IMR-90 (cell line): ENCODE measurements at regions not wholly inside any gene's neighbourhood (a gene's known extent, or its start where the extent isn't known, plus 50 kb on each side); places are given as distances from the start of the nearest gene placed in this dataset.

ENCODE experiments used
- ATAC-seq: fragments of 200-7000 bp; cut with Tn5 transposase; 2 replicates; pipeline ENCODE4 v1.9.1; 2020; ENCODE audit warnings: low read depth, mild to moderate bottlenecking, moderate library complexity
- BruUV-seq: library from RNA; stranded (reverse); fragments of 400-500 nt; replicated peaks from 2 replicates; lab custom pipeline; 2021; lab: Mats Ljungman, UMichigan
- CTCF ChIA-PET: fragments of 300-600 bp; formaldehyde crosslinking; extraction: SDS; loops from one replicate; lab custom pipeline; 2021; ENCODE audit warnings: antibody characterized with exemption; lab: Yijun Ruan, JAX
- POLR2A ChIA-PET: fragments of 300-600 bp; sonication (Branson Sonifier 250); formaldehyde crosslinking; loops from one replicate; lab custom pipeline; 2022; ENCODE audit warnings: antibody characterized with exemption; ENCODE audit not compliant: unreplicated experiment; lab: Charles Lee
- DNase-seq: peaks from one replicate; pipeline ENCODE4 v3.0.0; 2013
- H2AFZ ChIP-seq: replicated peaks from 2 replicates; pipeline ENCODE3; 2013; ENCODE audit warnings: low read length, mild to moderate bottlenecking; ENCODE audit not compliant: poor library complexity
- H2AK5ac ChIP-seq: 2 replicates; pipeline ENCODE4 v1.6.1; 2013; ENCODE audit warnings: low read depth, low read length, inconsistent platforms
- H2AK9ac ChIP-seq: replicated peaks from 2 replicates; pipeline ENCODE3; 2013; ENCODE audit warnings: mild to moderate bottlenecking, low read depth, low read length, moderate library complexity; ENCODE audit not compliant: poor library complexity
- H2BK120ac ChIP-seq: 2 replicates; pipeline ENCODE4 v1.6.1; 2013; ENCODE audit warnings: low read depth, low read length, inconsistent platforms
- H2BK15ac ChIP-seq: 3 replicates; pipeline ENCODE4 v1.6.1; 2013; ENCODE audit warnings: low read depth, low read length, inconsistent platforms
- H2BK20ac ChIP-seq: 2 replicates; pipeline ENCODE4 v1.6.1; 2013; ENCODE audit warnings: low read depth, mild to moderate bottlenecking, inconsistent platforms, low read length, moderate library complexity
- H2BK5ac ChIP-seq: 2 replicates; pipeline ENCODE4 v1.6.1; 2013; ENCODE audit warnings: mild to moderate bottlenecking, low read depth, low read length, inconsistent platforms; ENCODE audit not compliant: poor library complexity, severe bottlenecking
- H3K14ac ChIP-seq: replicated peaks from 2 replicates; pipeline ENCODE4 v1.6.1; 2013; ENCODE audit warnings: low read depth, low read length, inconsistent platforms
- H3K18ac ChIP-seq: 2 replicates; pipeline ENCODE4 v1.6.1; 2013; ENCODE audit warnings: low read depth, low read length, control low read depth
- H3K23ac ChIP-seq: 2 replicates; pipeline ENCODE4 v1.6.1; 2013; ENCODE audit warnings: low read depth, low read length, inconsistent platforms
- H3K27ac ChIP-seq: 2 replicates; pipeline ENCODE4 v1.5.1; 2013; ENCODE audit warnings: mild to moderate bottlenecking, control low read depth, low read length; ENCODE audit not compliant: insufficient read depth
- H3K27me3 ChIP-seq: 2 replicates; pipeline ENCODE4 v1.6.1; 2013; ENCODE audit warnings: low read length; ENCODE audit not compliant: control insufficient read depth, insufficient read depth
- H3K36me3 ChIP-seq: 2 replicates; pipeline ENCODE4 v1.6.1; 2013; ENCODE audit warnings: low read length, mixed read lengths; ENCODE audit not compliant: control insufficient read depth, insufficient read depth
- H3K4ac ChIP-seq: 2 replicates; pipeline ENCODE4 v1.6.1; 2013; ENCODE audit warnings: low read depth, low read length, inconsistent platforms
- H3K4me1 ChIP-seq: 2 replicates; pipeline ENCODE4 v1.6.1; 2013; ENCODE audit warnings: low read length, mixed read lengths; ENCODE audit not compliant: control insufficient read depth, insufficient read depth
- H3K4me2 ChIP-seq: 2 replicates; pipeline ENCODE4 v1.6.1; 2013; ENCODE audit warnings: low read depth, mild to moderate bottlenecking, control low read depth, low read length, moderate library complexity
- H3K4me3 ChIP-seq: 2 replicates; pipeline ENCODE4 v1.5.1; 2013; ENCODE audit warnings: low read depth, mild to moderate bottlenecking, control low read depth, low read length, moderate library complexity; ENCODE audit not compliant: insufficient read depth
- H3K56ac ChIP-seq: 2 replicates; pipeline ENCODE4 v1.6.1; 2013; ENCODE audit warnings: low read length, inconsistent platforms; ENCODE audit not compliant: insufficient read depth; ENCODE audit errors: extremely low read depth
- H3K79me1 ChIP-seq, 2 experiments: 2 replicates each; pipeline ENCODE4 v1.6.1; 2013; ENCODE audit warnings: low read length in 2 of 2, inconsistent platforms in 1 of 2, low read depth in 1 of 2
- H3K9ac ChIP-seq: 2 replicates; pipeline ENCODE4 v1.6.1; 2013; ENCODE audit warnings: low read depth, low read length, control low read depth
- H3K9me1 ChIP-seq: 2 replicates; pipeline ENCODE4 v1.6.1; 2013; ENCODE audit warnings: low read length, inconsistent platforms; ENCODE audit not compliant: insufficient read depth
- H3K9me3 ChIP-seq: 2 replicates; pipeline ENCODE4 v1.6.1; 2013; ENCODE audit warnings: low read length; ENCODE audit not compliant: control insufficient read depth, insufficient read depth
- H4K20me1 ChIP-seq: 2 replicates; pipeline ENCODE4 v1.6.1; 2013; ENCODE audit warnings: low read length, inconsistent platforms; ENCODE audit not compliant: insufficient read depth
- H4K5ac ChIP-seq: 2 replicates; pipeline ENCODE4 v1.6.1; 2013; ENCODE audit warnings: mild to moderate bottlenecking, low read depth, low read length, control low read depth
- H4K8ac ChIP-seq, 2 experiments: 2 replicates each; pipeline ENCODE4 v1.6.1; 2013; ENCODE audit warnings: low read depth in 2 of 2, low read length in 2 of 2, control low read depth in 1 of 2, inconsistent platforms in 1 of 2
- H4K91ac ChIP-seq: 2 replicates; pipeline ENCODE4 v1.6.1; 2013; ENCODE audit warnings: low read depth, low read length, inconsistent platforms; ENCODE audit not compliant: insufficient read depth
- CHD1 ChIP-seq: IDR thresholded peaks from 2 replicates; pipeline ENCODE4 v1.6.1; 2012; ENCODE audit warnings: low read depth, low read length, improper control_type of control experiment
- NFE2L2 ChIP-seq: fragments of 150-350 bp; IDR thresholded peaks from 2 replicates; pipeline ENCODE4 v1.6.1; 2016; ENCODE audit warnings: low read depth, mild to moderate bottlenecking, low read length
- RAD21 ChIP-seq: IDR thresholded peaks from 2 replicates; pipeline ENCODE4 v1.6.1; 2012; ENCODE audit warnings: low read length, improper control_type of control experiment
- RCOR1 ChIP-seq: IDR thresholded peaks from 2 replicates; pipeline ENCODE4 v1.6.1; 2012; ENCODE audit warnings: mild to moderate bottlenecking, low read length, improper control_type of control experiment; ENCODE audit not compliant: insufficient replicate concordance
- RFX5 ChIP-seq: IDR thresholded peaks from 2 replicates; pipeline ENCODE4 v1.8.0; 2012; ENCODE audit warnings: low read depth, mild to moderate bottlenecking, low read length, moderate library complexity
- dilution Hi-C: fragments of 300-500 bp; cut with HindIII; formaldehyde crosslinking; loops from one replicate; pipeline ENCODE4 v1.14.3; 2018; ENCODE audit warnings: low sequenced_read_pairs; ENCODE audit not compliant: unreplicated experiment
- in situ Hi-C: fragments of 300-500 bp; cut with MboI; formaldehyde crosslinking; loops from 3 replicates; pipeline ENCODE4 v1.14.3; 2019; ENCODE audit warnings: low sequenced_read_pairs, inconsistent platforms, mixed read lengths
- intact Hi-C: fragments of 100-400 bp; cut with micrococcal nuclease; formaldehyde crosslinking; loops from 2 replicates; pipeline ENCODE4 v1.10.0; 2022

DNA sequence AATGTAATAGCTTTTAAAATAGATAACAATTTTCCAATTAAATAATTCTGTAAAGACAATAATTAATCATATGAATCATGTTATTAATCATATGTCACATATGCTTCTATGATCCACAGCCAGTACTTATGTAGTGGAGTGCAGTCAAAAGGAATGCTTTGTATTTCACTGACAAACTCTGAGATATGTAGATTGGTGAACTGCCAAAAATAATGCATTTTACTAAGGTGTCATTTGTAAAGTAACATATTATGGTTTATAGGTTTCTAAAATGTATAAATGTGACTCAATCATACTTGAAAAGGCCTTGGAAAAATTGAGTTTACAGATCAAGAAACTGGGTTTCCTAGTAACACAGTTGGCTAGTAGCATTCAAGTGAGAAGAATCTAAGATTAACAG, 93.8 kb upstream of the KCNH7 start:
- Histone ChIP-seq H2AK9ac (no peak overlapping the region), H3K9ac (no peak overlapping the region), H3K79me1 (no peaks in the 10 kb centered on the region), H2BK20ac (no peak overlapping the region), H3K9me3 (0 out of 2 replicates have a peak, but pooled peaks cover 2% of the 10 kb centered on the region), H2BK120ac (no peak overlapping the region), H2AK5ac (no peak overlapping the region), H3K23ac (no peak overlapping the region), H2AFZ (no peak overlapping the region), H3K4me2 (no peak overlapping the region), H3K56ac (no peak overlapping the region), H3K36me3 (no peaks in the 10 kb centered on the region), H4K8ac (no peak overlapping the region), H4K91ac (no peak overlapping the region), H3K4me1 (no peaks in the 10 kb centered on the region), H3K4me3 (no peak overlapping the region), H4K5ac (no peak overlapping the region), H2BK15ac (no peak overlapping the region), H3K27me3 (no peaks in the 10 kb centered on the region), H3K18ac (no peak overlapping the region), H3K27ac (no peak overlapping the region), H4K20me1 (no peaks in the 10 kb centered on the region), H3K9me1 (no peaks in the 10 kb centered on the region), H3K14ac (no peak overlapping the region), H2BK5ac (no peak overlapping the region), H3K4ac (no peak overlapping the region)
- TF ChIP-seq RFX5, result no peak
- TF ChIP-seq RCOR1, result no peak
- TF ChIP-seq CHD1, result no peak
- TF ChIP-seq RAD21, result no peak
- TF ChIP-seq NFE2L2, result no peak
- ATAC-seq (no peak), DNase-seq (no peak)
- dilution Hi-C loops (no loop called here), in situ Hi-C loops (no loop called here), intact Hi-C loops (no loop called here)
- no TSS peak for BruUV-seq
- POLR2A ChIA-PET, result no interaction called here
- CTCF ChIA-PET, result no interaction called here
